Mesodermal cell (in vitro differentiated cells): ENCODE measurements at regions not wholly inside any gene's neighbourhood (a gene's known extent, or its start where the extent isn't known, plus 50 kb on each side); places are given as distances from the start of the nearest gene placed in this dataset.

ENCODE experiments used
- H3K27ac ChIP-seq: 2 replicates; pipeline ENCODE4 v1.7.0; 2013; ENCODE audit warnings: mild to moderate bottlenecking, low read depth, low read length, moderate library complexity; ENCODE audit not compliant: severe bottlenecking
- H3K36me3 ChIP-seq: 2 replicates; pipeline ENCODE4 v1.7.1; 2013; ENCODE audit warnings: mild to moderate bottlenecking, low read length, moderate library complexity; ENCODE audit not compliant: control insufficient read depth, insufficient read depth
- H3K4me1 ChIP-seq: one replicate; pipeline ENCODE4 v1.7.1; 2013; ENCODE audit warnings: mild to moderate bottlenecking, low read length; ENCODE audit not compliant: insufficient read depth, control insufficient read depth, poor library complexity, severe bottlenecking
- H3K4me3 ChIP-seq: 2 replicates; pipeline ENCODE4 v1.7.0; 2013; ENCODE audit warnings: low read length, control low read depth, mild to moderate bottlenecking; ENCODE audit not compliant: insufficient read depth, poor library complexity, severe bottlenecking; ENCODE audit errors: extremely low read depth
- H3K9me3 ChIP-seq: 2 replicates; pipeline ENCODE4 v1.7.1; 2013; ENCODE audit warnings: mild to moderate bottlenecking, low read length, moderate library complexity; ENCODE audit not compliant: control insufficient read depth
- WGBS, 2 experiments: methylation state at CpG; one replicate each; pipeline ENCODE4 v1.1.5; 2013; ENCODE audit warnings: missing lambda C conversion rate in 2 of 2; ENCODE audit not compliant: insufficient coverage in 2 of 2; 5-methylcytosine and 5-hydroxymethylcytosine counted together

DNA sequence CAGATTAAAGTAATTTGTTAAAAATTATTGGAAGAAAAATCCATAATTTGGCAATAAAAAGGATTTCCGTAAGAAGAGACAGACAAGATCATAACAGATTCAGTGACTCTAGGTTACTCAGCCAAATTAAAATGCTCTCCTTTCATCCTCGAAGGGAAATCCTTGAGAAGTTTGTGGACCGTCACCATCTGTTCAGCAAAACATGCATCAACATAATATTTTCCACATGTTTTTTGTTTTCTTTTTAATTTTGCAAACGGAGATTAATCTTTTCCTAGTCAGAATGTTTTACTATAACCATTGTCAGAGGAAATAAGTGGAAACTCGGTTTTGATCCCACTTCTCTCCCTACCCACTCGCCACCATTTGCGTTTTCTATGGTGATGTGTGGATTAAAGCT lies 128.3 kb downstream of the TMCO5A start:
- H3K4me3 ChIP-seq, result no peak overlapping the region

DNA sequence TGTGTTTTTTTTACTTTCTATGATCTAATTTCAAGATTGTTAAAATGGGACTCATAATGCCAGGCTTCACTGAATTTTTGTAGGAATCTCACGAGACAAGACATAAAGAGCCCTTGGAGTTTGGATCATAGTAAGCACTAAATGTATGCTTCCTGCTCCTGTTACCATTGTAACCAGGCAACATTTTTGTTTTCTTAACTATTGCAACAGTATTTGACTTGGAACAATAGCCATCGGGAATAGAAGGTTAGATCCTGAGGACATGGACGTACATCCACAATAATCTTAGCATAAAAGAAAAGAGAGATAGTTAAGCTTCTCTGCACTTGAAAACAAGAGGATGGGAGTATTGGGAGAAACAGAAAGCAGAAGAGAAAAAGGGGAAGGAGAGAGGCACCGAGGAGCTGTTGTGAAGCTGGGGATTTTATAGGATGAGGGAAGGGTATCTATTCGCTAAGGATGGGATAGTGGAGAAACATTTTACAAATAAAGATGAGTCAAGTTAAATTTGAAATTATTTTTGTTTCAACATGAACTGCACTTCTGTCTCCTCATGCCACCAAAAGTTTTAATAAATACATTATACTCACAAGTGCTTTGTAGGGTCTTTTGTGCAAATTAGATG lies 131.4 kb downstream of the TMCO5A start:
- Histone ChIP-seq H3K4me3 (no peak overlapping the region), H3K4me1 (peaks cover 18% of the 10 kb centered on the region), H3K36me3 (no peaks in the 10 kb centered on the region), H3K27ac (no peak overlapping the region), H3K9me3 (no peaks in the 10 kb centered on the region)
- WGBS, 2 experiments, result 75% methylated on average over 1 to 2 of the region's 5 CpGs

More for the DNA sequence above, 128.3 kb downstream of the TMCO5A start:
- no peak overlapping the region for H3K27ac ChIP-seq
- no peaks in the 10 kb centered on the region for H3K36me3 ChIP-seq
- 88 to 93% methylated on average over 3 of the region's 7 CpGs for WGBS, 2 experiments
- peaks cover 5% of the 10 kb centered on the region for H3K4me1 ChIP-seq
- H3K9me3 ChIP-seq, result no peaks in the 10 kb centered on the region

DNA sequence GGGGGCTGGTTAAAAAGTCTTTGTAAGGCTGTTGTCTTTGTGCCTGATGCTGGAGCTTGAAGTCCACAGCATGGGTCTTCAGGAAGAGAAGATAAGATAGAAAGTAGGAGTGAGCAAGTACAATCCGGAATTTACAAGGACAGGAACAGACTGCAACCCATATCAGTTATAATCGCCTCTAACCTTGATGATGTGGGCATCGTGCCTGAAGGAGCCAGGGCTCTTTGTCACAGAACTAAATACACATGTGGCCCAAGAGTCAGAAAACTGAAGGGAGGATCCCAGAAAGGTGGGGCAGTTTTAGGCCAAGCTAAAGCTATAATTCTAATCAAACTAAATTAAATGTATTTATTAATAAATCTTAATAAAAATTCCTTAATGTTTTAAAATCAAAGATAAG lies 132.2 kb downstream of the TMCO5A start:
- Histone ChIP-seq H3K27ac (no peak overlapping the region), H3K9me3 (no peaks in the 10 kb centered on the region), H3K4me3 (no peak overlapping the region), H3K4me1 (peaks cover 21% of the 10 kb centered on the region), H3K36me3 (no peaks in the 10 kb centered on the region)
- no CpG with 5 or more reads among the region's 3 CpGs for WGBS, 2 experiments

DNA sequence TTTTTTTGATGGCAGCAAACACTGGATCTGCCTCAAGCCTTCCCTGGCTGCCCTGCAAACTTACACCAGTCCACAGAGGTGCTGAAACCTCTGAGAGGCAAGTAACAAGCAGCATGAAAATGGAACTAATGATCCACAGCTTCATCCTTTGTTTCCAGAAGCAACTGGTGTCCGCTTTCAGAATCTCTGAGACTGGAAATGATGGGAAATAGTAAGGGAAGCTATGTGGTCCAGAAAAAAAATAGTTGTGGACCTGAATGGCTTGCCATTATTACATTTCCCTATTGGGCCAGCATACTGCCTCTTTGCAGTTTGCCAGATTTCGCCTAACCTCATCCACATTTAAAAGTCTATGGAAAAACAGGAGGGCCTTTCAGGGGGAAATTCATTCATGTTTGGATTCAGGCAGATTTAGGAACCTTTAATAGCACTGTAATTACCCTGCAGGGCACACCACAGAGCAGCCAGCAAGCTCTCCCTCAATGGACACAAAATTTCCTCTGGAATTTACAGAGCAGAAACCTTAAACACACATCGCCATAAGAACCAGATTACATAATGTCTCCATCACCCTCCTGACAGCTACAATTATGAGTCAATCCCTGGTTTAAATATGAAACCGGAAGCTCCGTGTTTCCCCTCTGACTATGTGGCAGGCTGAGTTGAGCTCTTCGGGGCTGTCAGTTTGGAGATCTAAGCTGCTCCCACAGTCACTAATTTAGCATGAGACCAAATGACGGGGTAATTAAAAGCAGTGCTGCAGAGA lies 134.4 kb downstream of the TMCO5A start:
- Histone ChIP-seq H3K4me3 (no peak overlapping the region), H3K4me1 (peaks cover 28% of the 10 kb centered on the region), H3K9me3 (no peaks in the 10 kb centered on the region), H3K27ac (peak overlapping the region; percentile 82), H3K36me3 (no peaks in the 10 kb centered on the region)
- 55 to 82% methylated on average over 5 to 6 of the region's 7 CpGs for WGBS, 2 experiments

DNA sequence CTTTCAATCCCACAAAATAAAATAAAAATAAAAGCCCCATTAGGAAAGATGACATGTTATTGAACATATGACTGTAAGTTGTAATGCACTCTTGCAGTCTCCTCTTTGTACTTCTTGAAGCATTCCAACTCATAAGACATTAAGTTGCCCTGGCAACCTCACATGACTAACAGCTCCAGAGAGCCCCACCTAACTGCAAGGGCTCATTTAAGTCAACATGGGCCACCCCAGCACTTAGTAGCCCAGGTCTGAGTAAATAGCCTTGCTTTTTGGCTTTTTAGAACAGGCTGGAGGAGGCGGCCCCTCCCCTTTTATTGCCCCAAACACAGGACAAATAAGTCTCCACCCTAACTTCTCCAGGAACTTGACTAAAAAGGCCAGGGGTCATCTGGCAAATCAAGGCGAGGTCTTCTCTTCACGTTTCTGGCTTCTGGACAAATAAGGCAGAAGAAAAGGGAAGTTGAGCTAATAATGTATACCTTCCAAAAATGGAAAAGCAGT lies 135.1 kb downstream of the TMCO5A start:
- WGBS, 2 experiments, result 58% methylated on average over 3 of the region's 3 CpGs; no CpG with 5 or more reads in 1 of the 2 experiments
- Histone ChIP-seq H3K4me3 (no peak overlapping the region), H3K27ac (peak overlapping the region; percentile 82), H3K9me3 (no peaks in the 10 kb centered on the region), H3K4me1 (peaks cover 36% of the 10 kb centered on the region), H3K36me3 (no peaks in the 10 kb centered on the region)

DNA sequence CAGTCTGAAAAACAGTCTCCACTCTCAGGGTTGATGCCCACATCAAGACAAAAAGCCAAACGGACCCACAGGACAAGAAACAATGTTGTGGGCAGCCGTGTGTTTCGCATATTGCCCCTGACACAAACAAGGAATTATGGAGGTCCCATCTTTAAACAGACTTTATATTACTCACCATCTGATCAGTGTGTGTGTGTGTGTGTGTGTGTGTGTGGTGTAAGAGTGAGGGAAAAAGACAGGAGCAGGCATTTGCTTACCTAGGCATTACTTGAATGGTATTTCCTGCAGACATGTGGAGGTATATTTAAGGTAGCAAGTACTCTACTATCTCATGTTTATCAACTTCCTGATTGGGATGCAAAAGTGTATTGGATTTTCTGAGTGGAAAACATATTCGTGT lies 136.3 kb downstream of the TMCO5A start:
- Histone ChIP-seq H3K4me1 (peaks cover 45% of the 10 kb centered on the region), H3K4me3 (no peak overlapping the region), H3K36me3 (no peaks in the 10 kb centered on the region), H3K27ac (no peak overlapping the region), H3K9me3 (no peaks in the 10 kb centered on the region)
- 87 to 100% methylated on average over 1 to 3 of the region's 4 CpGs for WGBS, 2 experiments

DNA sequence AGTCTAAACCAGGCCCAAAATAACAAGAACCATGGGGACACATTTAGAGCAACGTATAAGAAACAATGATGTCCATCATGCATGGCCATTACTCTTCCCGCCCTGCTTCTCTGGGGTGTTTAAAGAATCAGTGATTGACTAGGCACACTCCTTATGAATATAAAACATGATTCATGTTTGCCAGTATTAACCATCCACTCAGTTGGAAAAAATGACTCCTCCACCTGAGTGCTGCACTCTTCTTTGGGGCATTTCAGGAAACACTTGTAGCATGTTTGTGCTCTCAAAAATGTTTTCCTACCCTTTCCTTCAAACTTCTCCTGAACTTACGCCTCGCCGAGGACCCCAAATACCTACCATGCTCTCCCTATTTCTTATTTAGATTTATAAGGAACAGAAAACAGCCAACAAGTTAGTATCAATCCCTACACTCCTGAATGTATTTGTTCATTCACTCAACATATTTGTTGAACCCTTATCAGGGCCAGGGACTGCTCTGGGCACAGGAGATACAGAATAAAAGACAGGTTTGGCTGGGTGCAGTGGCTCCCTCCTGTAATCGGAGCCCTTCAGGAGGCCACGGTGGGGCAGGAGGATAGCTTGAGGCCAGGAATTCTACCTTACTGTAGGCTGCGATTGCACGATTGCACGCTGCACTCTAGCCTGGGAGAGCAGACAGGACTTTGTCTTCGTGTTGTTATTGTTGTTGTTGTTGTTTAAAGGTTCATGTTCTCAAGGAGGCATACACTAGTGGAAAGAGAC lies 137.0 kb downstream of the TMCO5A start:
- peaks cover 45% of the 10 kb centered on the region for H3K4me1 ChIP-seq
- 88 to 90% methylated on average over 9 to 10 of the region's 11 CpGs for WGBS, 2 experiments

DNA sequence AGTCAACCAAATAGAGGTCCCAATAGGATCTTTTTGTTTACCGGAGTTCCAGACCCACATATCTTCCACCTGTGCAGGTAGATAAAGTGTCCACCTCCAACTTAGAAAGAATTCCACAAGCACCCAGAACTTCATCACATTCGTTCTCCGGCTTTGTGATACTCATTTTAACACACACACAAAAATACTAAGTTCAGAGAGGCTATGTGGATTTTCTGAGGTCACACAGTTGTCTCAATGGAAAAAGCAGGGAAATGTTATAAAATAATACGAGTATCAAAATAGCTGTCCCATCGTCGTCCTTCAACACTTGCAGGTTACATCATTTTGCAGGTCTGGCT lies 137.5 kb downstream of the TMCO5A start:
- peak overlapping the region; percentile 99 for H3K27ac ChIP-seq
- H3K36me3 ChIP-seq, result no peaks in the 10 kb centered on the region
- H3K9me3 ChIP-seq, result no peaks in the 10 kb centered on the region
- H3K4me1 ChIP-seq, result peaks cover 43% of the 10 kb centered on the region
- WGBS, 2 experiments, result 56 to 67% methylated on average over 4 of the region's 6 CpGs
- peak overlapping the region; percentile 39 for H3K4me3 ChIP-seq

More for the DNA sequence above, 137.0 kb downstream of the TMCO5A start:
- no peaks in the 10 kb centered on the region for H3K9me3 ChIP-seq
- no peaks in the 10 kb centered on the region for H3K36me3 ChIP-seq
- no peak overlapping the region for H3K4me3 ChIP-seq
- H3K27ac ChIP-seq, result peak overlapping the region; percentile 99

DNA sequence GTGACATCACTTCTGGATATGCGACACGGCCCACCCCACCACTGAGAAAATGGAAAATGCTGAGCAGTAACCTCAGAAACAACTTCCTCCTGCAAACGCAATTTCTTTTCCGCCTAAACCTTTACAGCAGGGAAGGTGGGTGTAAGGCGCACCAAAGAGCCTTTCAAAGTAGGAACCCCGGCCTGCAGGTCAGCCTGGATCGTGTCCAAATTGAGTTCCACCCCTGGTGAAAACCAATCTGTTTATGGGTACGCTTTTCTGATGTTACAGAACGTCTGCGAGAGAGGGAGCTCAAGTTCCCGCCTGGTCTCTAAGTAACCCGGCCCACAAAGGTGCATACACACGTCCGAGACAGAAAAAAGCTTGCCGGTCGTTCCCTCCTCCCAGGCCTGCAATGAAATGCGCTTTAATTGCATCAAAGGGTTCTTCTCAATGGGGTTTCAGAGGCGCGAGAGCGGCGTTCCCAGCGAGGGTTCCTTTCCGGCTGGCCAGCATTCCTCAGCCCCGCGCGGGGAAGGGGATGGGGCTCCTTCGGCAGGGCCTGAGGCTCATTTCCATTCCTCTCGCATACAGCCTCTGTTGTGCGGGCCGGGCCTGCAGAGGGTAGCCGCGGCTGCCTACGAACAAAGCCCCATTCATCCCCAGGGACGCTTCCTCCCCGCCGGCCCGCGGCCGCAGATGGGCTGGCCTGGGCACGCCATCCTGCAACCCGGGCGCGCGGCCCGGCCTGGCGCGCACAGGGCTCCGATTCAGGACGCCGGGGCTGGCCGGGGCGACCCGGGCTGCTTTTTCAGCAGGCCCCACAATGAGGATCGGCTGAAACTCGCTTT lies 138.1 kb downstream of the TMCO5A start:
- no peaks in the 10 kb centered on the region for H3K36me3 ChIP-seq
- 1 to 2% methylated on average over 46 to 53 of the region's 55 CpGs for whole genome bisulfite sequencing, 2 experiments
- H3K4me1 ChIP-seq, result peaks cover 43% of the 10 kb centered on the region
- no peaks in the 10 kb centered on the region for H3K9me3 ChIP-seq
- H3K27ac ChIP-seq, result peak overlapping the region; percentile 99
- H3K4me3 ChIP-seq, result peak overlapping the region; percentile 39
